Neural progenitor cell (in vitro differentiated cells): ENCODE measurements at regions not wholly inside any gene's neighbourhood (a gene's known extent, or its start where the extent isn't known, plus 50 kb on each side); places are given as distances from the start of the nearest gene placed in this dataset.

Source experiments
- DNase-seq: peaks from one replicate; pipeline ENCODE4 v3.0.0-alpha.2; 2016; ENCODE audit warnings: low spot score
- H2AFZ ChIP-seq: fragments of 200-600 bp; sonication (generic); replicated peaks from 2 replicates; pipeline ENCODE4 v1.6.1; 2016; ENCODE audit warnings: antibody characterized with exemption
- H3F3A ChIP-seq: fragments of 200-600 bp; sonication (generic); 2 replicates; pipeline ENCODE4 v1.6.1; 2016; ENCODE audit warnings: antibody characterized with exemption, low read depth
- H3K27ac ChIP-seq: fragments of 200-600 bp; sonication (generic); 2 replicates; pipeline ENCODE4 v1.5.1; 2016; ENCODE audit warnings: mild to moderate bottlenecking
- H3K27me3 ChIP-seq: fragments of 200-600 bp; sonication (generic); 2 replicates; pipeline ENCODE4 v1.6.1; 2016; ENCODE audit warnings: mild to moderate bottlenecking, moderate library complexity
- H3K36me3 ChIP-seq: fragments of 200-600 bp; sonication (generic); 2 replicates; pipeline ENCODE4 v1.5.1; 2016
- H3K4me1 ChIP-seq: fragments of 200-600 bp; sonication (generic); 2 replicates; pipeline ENCODE4 v1.6.1; 2016; ENCODE audit warnings: mixed run types
- H3K4me2 ChIP-seq: fragments of 200-600 bp; sonication (generic); 2 replicates; pipeline ENCODE4 v1.6.1; 2016
- H3K4me3 ChIP-seq: fragments of 200-600 bp; sonication (generic); 2 replicates; pipeline ENCODE4 v1.5.1; 2016
- H3K79me2 ChIP-seq: fragments of 200-600 bp; sonication (generic); 2 replicates; pipeline ENCODE4 v1.6.1; 2016; ENCODE audit warnings: low read depth
- H3K9ac ChIP-seq: fragments of 200-600 bp; sonication (generic); 2 replicates; pipeline ENCODE4 v1.6.1; 2016
- H3K9me3 ChIP-seq: fragments of 200-600 bp; sonication (generic); 2 replicates; pipeline ENCODE4 v1.5.1; 2016; ENCODE audit warnings: low read depth
- H4K20me1 ChIP-seq: fragments of 200-600 bp; sonication (generic); 2 replicates; pipeline ENCODE4 v1.6.1; 2016; ENCODE audit warnings: low read depth
- H3K27ac Mint-ChIP-seq: 3 replicates; pipeline ENCODE4 v1.8.0; 2021; ENCODE audit warnings: mixed read lengths
- H3K27me3 Mint-ChIP-seq: 2 replicates; pipeline ENCODE4 v1.8.0; 2022; ENCODE audit warnings: low read depth, mild to moderate bottlenecking, inconsistent platforms, moderate library complexity, mixed read lengths; ENCODE audit not compliant: insufficient read depth
- H3K36me3 Mint-ChIP-seq: 3 replicates; pipeline ENCODE4 v1.8.0; 2021; ENCODE audit warnings: mixed read lengths
- H3K4me1 Mint-ChIP-seq: 3 replicates; pipeline ENCODE4 v1.8.0; 2021; ENCODE audit warnings: mixed read lengths
- H3K4me3 Mint-ChIP-seq: 3 replicates; pipeline ENCODE4 v1.8.0; 2021; ENCODE audit warnings: mild to moderate bottlenecking, moderate library complexity, mixed read lengths
- H3K9me3 Mint-ChIP-seq: 3 replicates; pipeline ENCODE4 v1.8.0; 2020; ENCODE audit warnings: mixed read lengths
- EZH2 ChIP-seq: fragments of 200-600 bp; sonication (generic); IDR thresholded peaks from 2 replicates; pipeline ENCODE4 v1.6.1; 2017; ENCODE audit warnings: antibody characterized with exemption, mild to moderate bottlenecking, moderate library complexity
- EZH2phosphoT487 ChIP-seq: fragments of 200-600 bp; sonication (generic); IDR thresholded peaks from 2 replicates; pipeline ENCODE4 v1.6.1; 2017; ENCODE audit warnings: antibody characterized with exemption
- TF ChIP-seq, protein P1 (sequence below): fragments of 200-600 bp; sonication (generic); IDR thresholded peaks from 2 replicates; pipeline ENCODE4 v1.5.1; 2017; ENCODE audit warnings: antibody characterized with exemption, mild to moderate bottlenecking

DNA sequence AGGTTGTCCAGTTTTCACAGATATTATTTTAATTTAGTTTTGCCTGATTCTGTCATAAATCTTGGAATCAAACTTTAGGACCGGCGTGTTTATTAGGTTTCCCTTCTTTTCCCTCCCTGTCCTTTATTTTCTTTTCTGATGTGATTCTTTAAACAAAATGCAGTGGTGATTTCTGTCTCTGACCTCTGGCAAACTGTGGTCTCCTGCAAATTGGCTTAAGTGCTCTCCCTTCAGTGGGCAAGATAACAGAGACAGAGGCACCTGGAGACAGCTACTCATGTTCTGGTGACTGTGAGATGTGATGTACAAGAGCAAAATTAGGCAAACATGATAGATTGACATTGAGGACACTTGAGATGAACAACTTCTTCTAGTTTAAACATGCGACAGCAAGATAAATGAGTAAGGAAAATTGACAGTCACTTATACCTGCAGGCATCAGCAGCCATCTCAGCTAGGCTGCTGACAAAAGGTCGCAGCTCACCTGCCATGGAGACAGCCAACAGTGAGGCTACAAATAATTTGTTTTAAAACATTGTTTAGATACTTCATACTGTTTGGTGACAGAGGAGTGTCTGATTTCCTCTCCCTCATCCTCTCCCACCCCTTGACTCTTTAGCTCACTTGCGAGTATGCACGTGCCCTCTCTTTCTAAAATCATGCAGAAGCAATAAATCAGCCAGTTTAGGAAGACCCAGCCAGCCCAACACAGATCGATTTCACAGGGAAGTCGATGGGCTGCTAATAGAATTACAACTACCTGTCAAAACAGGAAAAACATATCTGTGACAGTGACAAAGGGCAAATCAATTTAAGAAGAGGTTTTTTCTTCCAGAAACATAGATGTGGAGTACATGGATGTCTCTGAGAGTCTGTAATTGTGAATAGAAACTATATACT lies 63.4 kb upstream of the MAP3K7 start:
- peaks cover 5% of the 10 kb centered on the region for H3K27me3 Mint-ChIP-seq
- peaks cover 8% of the 10 kb centered on the region for H3K4me1 Mint-ChIP-seq
- H3K27me3 ChIP-seq: no peaks in the 10 kb centered on the region

GRCh38 chr6:90648873-90649272 lies 62.0 kb upstream of the MAP3K7 start:
- no peak overlapping the region for H3K9ac ChIP-seq
- peaks cover 4% of the 10 kb centered on the region for H3K27me3 Mint-ChIP-seq

More for the DNA sequence above, 63.4 kb upstream of the MAP3K7 start:
- no peak overlapping the region for H3K27ac ChIP-seq
- DNase-seq: no peak
- TF ChIP-seq EZH2phosphoT487 (no peak), EZH2 (no peak)
- TF ChIP-seq, protein P1, sequence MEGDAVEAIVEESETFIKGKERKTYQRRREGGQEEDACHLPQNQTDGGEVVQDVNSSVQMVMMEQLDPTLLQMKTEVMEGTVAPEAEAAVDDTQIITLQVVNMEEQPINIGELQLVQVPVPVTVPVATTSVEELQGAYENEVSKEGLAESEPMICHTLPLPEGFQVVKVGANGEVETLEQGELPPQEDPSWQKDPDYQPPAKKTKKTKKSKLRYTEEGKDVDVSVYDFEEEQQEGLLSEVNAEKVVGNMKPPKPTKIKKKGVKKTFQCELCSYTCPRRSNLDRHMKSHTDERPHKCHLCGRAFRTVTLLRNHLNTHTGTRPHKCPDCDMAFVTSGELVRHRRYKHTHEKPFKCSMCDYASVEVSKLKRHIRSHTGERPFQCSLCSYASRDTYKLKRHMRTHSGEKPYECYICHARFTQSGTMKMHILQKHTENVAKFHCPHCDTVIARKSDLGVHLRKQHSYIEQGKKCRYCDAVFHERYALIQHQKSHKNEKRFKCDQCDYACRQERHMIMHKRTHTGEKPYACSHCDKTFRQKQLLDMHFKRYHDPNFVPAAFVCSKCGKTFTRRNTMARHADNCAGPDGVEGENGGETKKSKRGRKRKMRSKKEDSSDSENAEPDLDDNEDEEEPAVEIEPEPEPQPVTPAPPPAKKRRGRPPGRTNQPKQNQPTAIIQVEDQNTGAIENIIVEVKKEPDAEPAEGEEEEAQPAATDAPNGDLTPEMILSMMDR: no peak
- no peak overlapping the region for H3K4me3 ChIP-seq
- no peak overlapping the region for H3K27ac Mint-ChIP-seq
- H3F3A ChIP-seq: no peaks in the 10 kb centered on the region
- no peaks in the 10 kb centered on the region for H3K4me1 ChIP-seq
- H3K9ac ChIP-seq: no peak overlapping the region
- no peak overlapping the region for H3K4me2 ChIP-seq
- no peak overlapping the region for H2AFZ ChIP-seq
- H3K9me3 Mint-ChIP-seq: peaks cover 2% of the 10 kb centered on the region
- no peaks in the 10 kb centered on the region for H3K36me3 ChIP-seq
- H3K36me3 Mint-ChIP-seq: no peaks in the 10 kb centered on the region
- no peaks in the 10 kb centered on the region for H3K9me3 ChIP-seq
- H3K4me3 Mint-ChIP-seq: no peak overlapping the region
- H3K79me2 ChIP-seq: no peaks in the 10 kb centered on the region
- no peaks in the 10 kb centered on the region for H4K20me1 ChIP-seq

GRCh38 chr6:90646940-90647339 lies 60.1 kb upstream of the MAP3K7 start:
- H3K9me3 ChIP-seq: no peaks in the 10 kb centered on the region
- H3K4me2 ChIP-seq: no peak overlapping the region
- no peaks in the 10 kb centered on the region for H3K4me1 Mint-ChIP-seq
- no peaks in the 10 kb centered on the region for H3K36me3 Mint-ChIP-seq
- H3K4me1 ChIP-seq: no peaks in the 10 kb centered on the region
- no peak overlapping the region for H3K27ac ChIP-seq
- H3K36me3 ChIP-seq: no peaks in the 10 kb centered on the region
- peaks cover 1% of the 10 kb centered on the region for H3K27me3 Mint-ChIP-seq
- no peak for DNase-seq
- no peak overlapping the region for H3K4me3 ChIP-seq
- no peak overlapping the region for H3K4me3 Mint-ChIP-seq
- peaks cover 2% of the 10 kb centered on the region for H3K9me3 Mint-ChIP-seq
- no peaks in the 10 kb centered on the region for H4K20me1 ChIP-seq
- H2AFZ ChIP-seq: no peak overlapping the region
- no peak overlapping the region for H3K9ac ChIP-seq
- no peak overlapping the region for H3K27ac Mint-ChIP-seq
- TF ChIP-seq EZH2 (no peak), EZH2phosphoT487 (no peak)
- TF ChIP-seq, protein P1: no peak
- no peaks in the 10 kb centered on the region for H3F3A ChIP-seq
- H3K27me3 ChIP-seq: no peaks in the 10 kb centered on the region
- H3K79me2 ChIP-seq: no peaks in the 10 kb centered on the region

More at GRCh38 chr6:90648873-90649272, 62.0 kb upstream of the MAP3K7 start:
- no peak for TF ChIP-seq EZH2phosphoT487
- TF ChIP-seq, protein P1: no peak
- TF ChIP-seq EZH2: no peak
- Mint-ChIP-seq H3K9me3 (peaks cover 2% of the 10 kb centered on the region), H3K4me3 (no peak overlapping the region), H3K4me1 (no peaks in the 10 kb centered on the region), H3K36me3 (no peaks in the 10 kb centered on the region), H3K27ac (no peak overlapping the region)
- Histone ChIP-seq H3K27ac (no peak overlapping the region), H3K79me2 (no peaks in the 10 kb centered on the region), H3K27me3 (no peaks in the 10 kb centered on the region), H2AFZ (no peak overlapping the region), H4K20me1 (no peaks in the 10 kb centered on the region), H3F3A (no peaks in the 10 kb centered on the region), H3K36me3 (no peaks in the 10 kb centered on the region), H3K9me3 (no peaks in the 10 kb centered on the region), H3K4me2 (no peak overlapping the region), H3K4me1 (no peaks in the 10 kb centered on the region), H3K4me3 (no peak overlapping the region)
- no peak for DNase-seq
